Calu3 (cell line): ENCODE measurements at regions not wholly inside any gene's neighbourhood (a gene's known extent, or its start where the extent isn't known, plus 50 kb on each side); places are given as distances from the start of the nearest gene placed in this dataset.
A peak's percentile ranks its signal among the peaks of the same experiment; 100 is the strongest.

Experiments used
- BruUV-seq: library from RNA; stranded (reverse); fragments of 400-500 nt; replicated peaks from 2 replicates; lab custom pipeline; 2021; lab: Mats Ljungman, UMichigan
- CTCF ChIA-PET: fragments of 300-600 bp; sonication (Branson Sonifier 250); formaldehyde crosslinking; loops from one replicate; lab custom pipeline; 2022; ENCODE audit warnings: antibody characterized with exemption; lab: Charles Lee
- DNase-seq: peaks from one replicate; pipeline ENCODE4 v3.0.0; 2022
- H3K27ac Mint-ChIP-seq: one replicate; pipeline ENCODE4 v1.8.0; 2022; ENCODE audit warnings: mixed read lengths; ENCODE audit not compliant: unreplicated experiment
- H3K27me3 Mint-ChIP-seq: one replicate; pipeline ENCODE4 v1.8.0; 2022; ENCODE audit warnings: mixed read lengths; ENCODE audit not compliant: unreplicated experiment
- H3K36me3 Mint-ChIP-seq: one replicate; pipeline ENCODE4 v1.8.0; 2022; ENCODE audit warnings: mild to moderate bottlenecking, moderate library complexity, mixed read lengths; ENCODE audit not compliant: insufficient read depth, unreplicated experiment
- H3K4me1 Mint-ChIP-seq: one replicate; pipeline ENCODE4 v1.8.0; 2022; ENCODE audit warnings: mild to moderate bottlenecking, low read depth, mixed read lengths; ENCODE audit not compliant: unreplicated experiment
- H3K4me3 Mint-ChIP-seq: one replicate; pipeline ENCODE4 v1.8.0; 2022; ENCODE audit warnings: mild to moderate bottlenecking, low read depth, moderate library complexity, mixed read lengths; ENCODE audit not compliant: unreplicated experiment
- H3K9me3 Mint-ChIP-seq: one replicate; pipeline ENCODE4 v1.8.0; 2022; ENCODE audit warnings: low read depth, mixed read lengths; ENCODE audit not compliant: unreplicated experiment
- CTCF ChIP-seq: fragments of 200-600 bp; IDR thresholded peaks from one replicate; pipeline ENCODE4 v1.8.0; 2022; ENCODE audit warnings: antibody characterized with exemption; ENCODE audit not compliant: unreplicated experiment
- intact Hi-C: fragments of 100-400 bp; cut with micrococcal nuclease; formaldehyde crosslinking; loops from one replicate; pipeline ENCODE4 v1.10.0; 2022; ENCODE audit not compliant: unreplicated experiment

GRCh38 chr14:49972823-49973222 lies 79.9 kb downstream of the ARF6 start:
- Mint-ChIP-seq H3K36me3 (peaks cover 22% of the 10 kb centered on the region), H3K4me1 (peaks cover 79% of the 10 kb centered on the region), H3K9me3 (no peaks in the 10 kb centered on the region), H3K27me3 (no peaks in the 10 kb centered on the region), H3K4me3 (peak overlapping the region; percentile 7), H3K27ac (peak overlapping the region; percentile 85)
- no TSS peak for BruUV-seq
- no peak for TF ChIP-seq CTCF
- CTCF ChIA-PET, result interaction anchor here (0.6 to 2.7 kb wide), 11 partner anchors 11 to 121 kb away, joined by 3 to 9 read pairs (median 4); no protein-coding TSS in a partner anchor
- DNase-seq, result peak; percentile 62
- intact Hi-C loops, result loop anchor here (2.0 to 5.0 kb wide), 2 partner anchors 89 to 132 kb away; no protein-coding TSS in a partner anchor

- intact Hi-C loops, result loop anchor here (1.0 to 2.0 kb wide), 2 partner anchors 12 to 26 kb away; no protein-coding TSS in a partner anchor
These were observed 82.4 kb downstream of the ARF6 start for GRCh38 chr14:49975276-49975675.

DNA sequence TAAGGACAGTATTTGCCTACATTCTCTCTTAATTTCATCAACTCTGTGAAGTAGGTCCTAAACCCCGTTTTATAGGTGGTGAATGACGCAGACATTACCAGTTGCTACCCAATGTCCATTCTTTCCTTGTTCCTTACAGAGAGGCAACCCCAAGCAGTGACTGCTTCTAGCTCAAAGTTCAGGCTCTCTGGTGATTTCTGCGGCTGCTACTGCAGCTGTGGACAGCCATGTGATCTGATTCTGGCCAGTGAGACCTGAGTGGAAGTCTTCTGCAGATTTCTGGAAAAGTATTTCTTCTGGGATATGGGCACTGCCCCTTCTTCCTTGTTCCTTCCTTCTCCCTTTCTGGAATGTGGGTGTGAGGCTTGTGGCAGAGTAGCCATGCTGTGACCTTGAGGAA lies 82.9 kb downstream of the ARF6 start:
- Mint-ChIP-seq H3K9me3 (peaks cover 2% of the 10 kb centered on the region), H3K4me3 (peak overlapping the region; percentile 36), H3K27me3 (no peaks in the 10 kb centered on the region), H3K36me3 (peaks cover 22% of the 10 kb centered on the region), H3K27ac (peak overlapping the region; percentile 97), H3K4me1 (peaks cover 62% of the 10 kb centered on the region)
- BruUV-seq, result no TSS peak
- no peak for TF ChIP-seq CTCF
- CTCF ChIA-PET, result interaction anchor here (0.7 to 1.7 kb wide), 9 partner anchors 11 to 114 kb away, joined by 3 to 10 read pairs (median 4); no protein-coding TSS in a partner anchor
- intact Hi-C loops, result loop anchor here (1.0 to 2.0 kb wide), 2 partner anchors 12 to 25 kb away; no protein-coding TSS in a partner anchor
- DNase-seq, result peak; percentile 33

More at GRCh38 chr14:49975276-49975675, 82.4 kb downstream of the ARF6 start:
- Mint-ChIP-seq H3K27ac (peak overlapping the region; percentile 97), H3K9me3 (no peaks in the 10 kb centered on the region), H3K27me3 (no peaks in the 10 kb centered on the region), H3K36me3 (peaks cover 22% of the 10 kb centered on the region), H3K4me3 (peak overlapping the region; percentile 36), H3K4me1 (peaks cover 67% of the 10 kb centered on the region)
- BruUV-seq, result no TSS peak
- TF ChIP-seq CTCF, result no peak
- peak; percentile 54 for DNase-seq
- CTCF ChIA-PET, result interaction anchor here (0.5 to 1.7 kb wide), 9 partner anchors 9 to 83 kb away, joined by 3 to 10 read pairs (median 5); no protein-coding TSS in a partner anchor

DNA sequence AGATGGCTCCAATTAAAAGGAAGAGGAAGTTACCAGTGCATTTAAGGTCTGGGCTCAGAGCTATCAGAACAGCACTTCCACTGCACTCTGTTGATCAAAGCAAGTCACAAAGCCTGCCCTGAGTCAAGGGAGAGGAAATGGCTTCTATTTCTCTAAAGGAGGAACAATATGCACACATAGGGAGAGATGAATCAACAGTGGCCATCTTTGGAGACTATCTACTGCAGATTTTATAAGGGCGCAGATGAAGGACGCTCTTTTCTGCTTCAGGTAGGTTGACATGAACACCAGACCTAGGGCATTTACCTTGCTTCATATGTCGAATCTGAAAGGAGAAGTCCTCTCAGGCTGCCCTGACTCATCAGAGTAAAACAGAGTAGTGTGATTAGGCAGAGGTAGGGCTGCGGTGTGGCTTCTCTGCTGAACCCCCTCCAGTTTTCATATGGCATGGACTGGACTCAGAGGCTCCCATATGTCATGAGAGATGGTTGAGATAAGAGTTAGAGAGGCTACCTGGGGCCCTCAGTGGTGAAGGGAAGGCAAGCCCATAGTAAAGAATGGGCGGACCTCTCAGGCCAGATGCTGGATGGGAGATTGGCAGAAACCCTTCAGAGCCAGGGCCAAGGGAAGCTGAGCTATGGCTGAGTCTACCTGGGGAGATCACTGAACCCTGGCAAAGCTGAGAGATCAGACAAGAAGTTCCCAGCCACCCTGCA lies 84.4 kb downstream of the ARF6 start:
- no TSS peak for BruUV-seq
- peaks cover 22% of the 10 kb centered on the region for H3K36me3 Mint-ChIP-seq

More for the DNA sequence above, 84.4 kb downstream of the ARF6 start:
- no peak for TF ChIP-seq CTCF
- CTCF ChIA-PET, result interaction anchor here (1.0 kb wide), 1 partner anchor 116 kb away, joined by 4 read pairs; no protein-coding TSS in a partner anchor
- Mint-ChIP-seq H3K9me3 (peaks cover 5% of the 10 kb centered on the region), H3K27ac (peak overlapping the region; percentile 97), H3K4me3 (no peak overlapping the region), H3K4me1 (peaks cover 53% of the 10 kb centered on the region), H3K27me3 (no peaks in the 10 kb centered on the region)
- DNase-seq, result no peak
- intact Hi-C loops, result no loop called here
